NB4 (cell line): ENCODE measurements at regions not wholly inside any gene's neighbourhood (a gene's known extent, or its start where the extent isn't known, plus 50 kb on each side); places are given as distances from the start of the nearest gene placed in this dataset.
"Not testable (repeated sequence)": the region's sequence is repeated elsewhere in the genome, so short reads cannot be mapped to it uniquely, and the experiment has no call there.

Experiments
- DNase-seq: peaks from one replicate; pipeline ENCODE4 v3.0.0; 2010; ENCODE audit warnings: low read depth
- H3K4me3 ChIP-seq: one replicate; pipeline ENCODE4 v1.5.1; 2011; ENCODE audit warnings: mild to moderate bottlenecking, low read depth, low read length, moderate library complexity
- CTCF ChIP-seq: IDR thresholded peaks from one replicate; pipeline ENCODE4 v1.5.1; 2012; ENCODE audit warnings: low read depth, low read length
- MAX ChIP-seq: IDR thresholded peaks from 2 replicates; pipeline ENCODE4 v1.6.1; 2011; ENCODE audit warnings: low read depth, low read length
- MYC ChIP-seq: IDR thresholded peaks from 2 replicates; pipeline ENCODE4 v1.6.1; 2011; ENCODE audit warnings: low read depth, low read length
- POLR2A ChIP-seq: IDR thresholded peaks from 2 replicates; pipeline ENCODE4 v1.6.1; 2011; ENCODE audit warnings: mild to moderate bottlenecking; ENCODE audit not compliant: insufficient read length; ENCODE audit errors: extremely low read depth

- TF ChIP-seq MYC (no peak), MAX (no peak)
- H3K4me3 ChIP-seq = no peak overlapping the region
- no peak for DNase-seq
Observed at GRCh38 chr10:130351466-130352290, 215.5 kb downstream of the GLRX3 start.

GRCh38 chr10:130352291-130352645, 216.1 kb downstream of the GLRX3 start:
- DNase-seq = no peak
- H3K4me3 ChIP-seq = no peak overlapping the region
- TF ChIP-seq MYC (no peak), POLR2A (no peak), CTCF (no peak), MAX (no peak)

GRCh38 chr10:130353928-130354572, 217.9 kb downstream of the GLRX3 start:
- H3K4me3 ChIP-seq = no peak overlapping the region
- no peak for DNase-seq
- no peak for TF ChIP-seq MYC
- TF ChIP-seq CTCF = no peak
- TF ChIP-seq MAX = no peak
- no peak for TF ChIP-seq POLR2A

GRCh38 chr10:130354573-130354954, 218.4 kb downstream of the GLRX3 start:
- no peak overlapping the region for H3K4me3 ChIP-seq
- TF ChIP-seq CTCF (no peak), MYC (no peak), POLR2A (no peak)
- no peak for DNase-seq

GRCh38 chr10:130354976-130355795, 219.0 kb downstream of the GLRX3 start:
- H3K4me3 ChIP-seq = no peak overlapping the region
- no peak for TF ChIP-seq MYC
- DNase-seq = no peak

GRCh38 chr10:130356429-130356828, 220.2 kb downstream of the GLRX3 start:
- DNase-seq, H3K4me3 ChIP-seq: not testable (repeated sequence)

GRCh38 chr10:130357226-130357625, 221.0 kb downstream of the GLRX3 start:
- TF ChIP-seq POLR2A (no peak), CTCF (no peak), MAX (no peak)
- no peak for DNase-seq
- no peak overlapping the region for H3K4me3 ChIP-seq
